ENCODE measurements at regions not wholly inside any gene's neighbourhood (a gene's known extent, or its start where the extent isn't known, plus 50 kb on each side); places are given as distances from the start of the nearest gene placed in this dataset.

DNA sequence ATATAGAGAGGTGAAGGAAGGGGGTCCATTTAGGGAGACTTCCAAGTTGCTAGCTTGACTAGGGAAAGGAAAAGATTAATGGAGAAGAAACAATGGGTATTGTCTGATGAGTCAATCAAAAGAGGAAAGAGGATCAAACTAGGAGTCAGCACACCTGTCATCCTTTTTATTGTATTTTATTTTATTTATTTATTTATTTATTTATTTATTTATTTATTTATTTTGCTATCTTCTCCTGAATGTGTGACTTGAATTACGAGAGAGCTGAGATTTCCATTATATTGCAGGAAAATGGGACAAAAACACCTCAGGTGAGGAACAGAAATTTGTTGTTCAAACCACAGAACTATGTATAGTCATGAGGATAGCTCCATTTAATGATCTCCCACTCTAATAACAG is 58.9 kb downstream of the NUDT11 start:
- peaks cover 6% of the 10 kb centered on the region for H3K36me3 Mint-ChIP-seq (ENCODE audit: low read depth)
- no peaks in the 10 kb centered on the region for H3K4me1 Mint-ChIP-seq
- DNase-seq (ENCODE audit: low read depth, low spot score): no peak
- peaks cover 9% of the 10 kb centered on the region for H3K9me3 Mint-ChIP-seq
- no peak overlapping the region for H3K27ac Mint-ChIP-seq (ENCODE audit: unreplicated experiment)
- no peaks in the 10 kb centered on the region for H3K27me3 Mint-ChIP-seq (ENCODE audit: low read depth)
- no peak overlapping the region for H3K4me3 Mint-ChIP-seq
- TF ChIP-seq, protein P1, sequence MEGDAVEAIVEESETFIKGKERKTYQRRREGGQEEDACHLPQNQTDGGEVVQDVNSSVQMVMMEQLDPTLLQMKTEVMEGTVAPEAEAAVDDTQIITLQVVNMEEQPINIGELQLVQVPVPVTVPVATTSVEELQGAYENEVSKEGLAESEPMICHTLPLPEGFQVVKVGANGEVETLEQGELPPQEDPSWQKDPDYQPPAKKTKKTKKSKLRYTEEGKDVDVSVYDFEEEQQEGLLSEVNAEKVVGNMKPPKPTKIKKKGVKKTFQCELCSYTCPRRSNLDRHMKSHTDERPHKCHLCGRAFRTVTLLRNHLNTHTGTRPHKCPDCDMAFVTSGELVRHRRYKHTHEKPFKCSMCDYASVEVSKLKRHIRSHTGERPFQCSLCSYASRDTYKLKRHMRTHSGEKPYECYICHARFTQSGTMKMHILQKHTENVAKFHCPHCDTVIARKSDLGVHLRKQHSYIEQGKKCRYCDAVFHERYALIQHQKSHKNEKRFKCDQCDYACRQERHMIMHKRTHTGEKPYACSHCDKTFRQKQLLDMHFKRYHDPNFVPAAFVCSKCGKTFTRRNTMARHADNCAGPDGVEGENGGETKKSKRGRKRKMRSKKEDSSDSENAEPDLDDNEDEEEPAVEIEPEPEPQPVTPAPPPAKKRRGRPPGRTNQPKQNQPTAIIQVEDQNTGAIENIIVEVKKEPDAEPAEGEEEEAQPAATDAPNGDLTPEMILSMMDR (conservative IDR thresholded peaks at IDR 0.05): no peak

GRCh38 chrX:51435101-51435500 is 61.3 kb downstream of the NUDT11 start:
- TF ChIP-seq, protein P1 (conservative IDR thresholded peaks at IDR 0.05): no peak
- DNase-seq (ENCODE audit: low read depth, low spot score): no peak
- peaks cover 6% of the 10 kb centered on the region for H3K9me3 Mint-ChIP-seq
- peaks cover 6% of the 10 kb centered on the region for H3K36me3 Mint-ChIP-seq (ENCODE audit: low read depth)
- no peak overlapping the region for H3K4me3 Mint-ChIP-seq
- H3K27ac Mint-ChIP-seq (ENCODE audit: unreplicated experiment): no peak overlapping the region
- no peaks in the 10 kb centered on the region for H3K4me1 Mint-ChIP-seq
- H3K27me3 Mint-ChIP-seq (ENCODE audit: low read depth): no peaks in the 10 kb centered on the region

- H3K4me1 Mint-ChIP-seq: no peaks in the 10 kb centered on the region
- no peak for DNase-seq (ENCODE audit: low read depth, low spot score)
- TF ChIP-seq, protein P1 (conservative IDR thresholded peaks at IDR 0.05): no peak
- no peaks in the 10 kb centered on the region for H3K9me3 Mint-ChIP-seq
- H3K4me3 Mint-ChIP-seq: no peak overlapping the region
- H3K27me3 Mint-ChIP-seq (ENCODE audit: low read depth): no peaks in the 10 kb centered on the region
- no peak overlapping the region for H3K27ac Mint-ChIP-seq (ENCODE audit: unreplicated experiment)
- H3K36me3 Mint-ChIP-seq (ENCODE audit: low read depth): no peaks in the 10 kb centered on the region
These were observed 74.3 kb downstream of the NUDT11 start for GRCh38 chrX:51421972-51422597.

- peak; percentile 28 for DNase-seq (ENCODE audit: low read depth, low spot score)
- Mint-ChIP-seq H3K27ac (ENCODE audit: unreplicated experiment) (no peak overlapping the region), H3K4me3 (no peak overlapping the region), H3K4me1 (no peaks in the 10 kb centered on the region), H3K9me3 (no peaks in the 10 kb centered on the region), H3K27me3 (ENCODE audit: low read depth) (no peaks in the 10 kb centered on the region), H3K36me3 (ENCODE audit: low read depth) (no peaks in the 10 kb centered on the region)
- TF ChIP-seq, protein P1 (conservative IDR thresholded peaks at IDR 0.05): peak; percentile 77
These were observed 75.8 kb downstream of the NUDT11 start for GRCh38 chrX:51420610-51421009.

- H3K4me1 Mint-ChIP-seq: no peaks in the 10 kb centered on the region
- H3K4me3 Mint-ChIP-seq: no peak overlapping the region
- peaks cover 6% of the 10 kb centered on the region for H3K9me3 Mint-ChIP-seq
- no peak for DNase-seq (ENCODE audit: low read depth, low spot score)
- TF ChIP-seq, protein P1 (conservative IDR thresholded peaks at IDR 0.05): no peak
- no peak overlapping the region for H3K27ac Mint-ChIP-seq (ENCODE audit: unreplicated experiment)
- H3K27me3 Mint-ChIP-seq (ENCODE audit: low read depth): no peaks in the 10 kb centered on the region
- peaks cover 4% of the 10 kb centered on the region for H3K36me3 Mint-ChIP-seq (ENCODE audit: low read depth)
These were observed 75.8 kb downstream of the NUDT10 start for GRCh38 chrX:51408462-51408861.
